GM12872 (cell line): ENCODE measurements at regions not wholly inside any gene's neighbourhood (a gene's known extent, or its start where the extent isn't known, plus 50 kb on each side); places are given as distances from the start of the nearest gene placed in this dataset.

Source experiments
- CTCF ChIP-seq: IDR thresholded peaks from 3 replicates; pipeline ENCODE4 v1.5.1; 2011; ENCODE audit warnings: low read depth, mild to moderate bottlenecking, low read length, moderate library complexity; ENCODE audit not compliant: insufficient read depth

GRCh38 chr4:189128341-189128740 lies 812.3 kb upstream of the FRG1 start:
- no peak for TF ChIP-seq CTCF

- no peak for TF ChIP-seq CTCF
These were observed 811.5 kb upstream of the FRG1 start for GRCh38 chr4:189129044-189129694.

GRCh38 chr4:189131118-189131517 lies 809.6 kb upstream of the FRG1 start:
- no peak for TF ChIP-seq CTCF

GRCh38 chr4:189136462-189136861 lies 804.2 kb upstream of the FRG1 start:
- TF ChIP-seq CTCF: no peak

- TF ChIP-seq CTCF: no peak
These were observed 797.3 kb upstream of the FRG1 start for GRCh38 chr4:189143263-189143952.

- TF ChIP-seq CTCF: no peak
These were observed 793.4 kb upstream of the FRG1 start for GRCh38 chr4:189147005-189147929.

GRCh38 chr4:189162073-189162789 lies 778.4 kb upstream of the FRG1 start:
- TF ChIP-seq CTCF: no peak
